Activated CD8-positive, alpha-beta memory T cell treated with anti-CD3 and anti-CD28 coated beads for 48 hours (primary cell): ENCODE measurements at regions not wholly inside any gene's neighbourhood (a gene's known extent, or its start where the extent isn't known, plus 50 kb on each side); places are given as distances from the start of the nearest gene placed in this dataset.
"Not testable (repeated sequence)": the region's sequence is repeated elsewhere in the genome, so short reads cannot be mapped to it uniquely, and the experiment has no call there.

Source experiments
- DNase-seq, 3 experiments: peaks; one replicate each; pipeline ENCODE4 v3.0.0-alpha.2; 2020; ENCODE audit warnings: low read depth in 2 of 3, low spot score in 2 of 3

- DNase-seq: no peak
These were observed 115.3 kb downstream of the LTN1 start for GRCh38 chr21:28877318-28877884.

- DNase-seq: no peak
These were observed 117.6 kb downstream of the LTN1 start for GRCh38 chr21:28875078-28875477.

- no peak for DNase-seq
These were observed 120.5 kb downstream of the LTN1 start for GRCh38 chr21:28872218-28872617.

- DNase-seq: no peak
These were observed 121.2 kb downstream of the LTN1 start for GRCh38 chr21:28871388-28872010.

- no peak for DNase-seq
These were observed 125.3 kb downstream of the LTN1 start for GRCh38 chr21:28867401-28867800.

- no peak for DNase-seq
These were observed 127.0 kb downstream of the LTN1 start for GRCh38 chr21:28865488-28866186.

- DNase-seq: no peak
These were observed 134.3 kb downstream of the LTN1 start for GRCh38 chr21:28858424-28858823.

GRCh38 chr21:28857752-28858151 lies 134.9 kb downstream of the LTN1 start:
- DNase-seq: no peak

GRCh38 chr21:28856588-28857250 lies 136.0 kb downstream of the LTN1 start:
- no peak for DNase-seq

- DNase-seq: no peak
These were observed 140.0 kb downstream of the LTN1 start for GRCh38 chr21:28852706-28853105.

- no peak for DNase-seq
These were observed 141.0 kb downstream of the LTN1 start for GRCh38 chr21:28851645-28852044.

- DNase-seq: not testable (repeated sequence)
These were observed 153.4 kb downstream of the LTN1 start for GRCh38 chr21:28839237-28839636.

- not testable (repeated sequence) for DNase-seq
These were observed 155.3 kb downstream of the LTN1 start for GRCh38 chr21:28837426-28837825.

GRCh38 chr21:28836588-28836987 lies 156.1 kb downstream of the LTN1 start:
- DNase-seq: not testable (repeated sequence)

- no peak for DNase-seq
These were observed 158.1 kb downstream of the LTN1 start for GRCh38 chr21:28834335-28835238.

- DNase-seq: no peak
These were observed 159.1 kb downstream of the LTN1 start for GRCh38 chr21:28833609-28834008.

- DNase-seq: no peak
These were observed 159.5 kb downstream of the LTN1 start for GRCh38 chr21:28833182-28833581.

GRCh38 chr21:28832715-28833061 lies 160.0 kb downstream of the LTN1 start:
- no peak for DNase-seq

GRCh38 chr21:28832013-28832714 lies 160.5 kb downstream of the LTN1 start:
- DNase-seq: no peak

GRCh38 chr21:28828981-28829380 lies 163.7 kb downstream of the LTN1 start:
- DNase-seq: no peak
